Adrenal gland (tissue), 9 donors: ENCODE measurements at regions not wholly inside any gene's neighbourhood (a gene's known extent, or its start where the extent isn't known, plus 50 kb on each side); places are given as distances from the start of the nearest gene placed in this dataset.
"Not testable (repeated sequence)": the region's sequence is repeated elsewhere in the genome, so short reads cannot be mapped to it uniquely, and the experiment has no call there.

Source experiments
- DNase-seq, 7 donors: peaks; one replicate each; pipeline ENCODE4 v3.0.0-alpha.2; 2019 to 2020
- H3K27ac ChIP-seq, 5 donors: fragments of 200-600 bp; sonication (generic) in 4 of 5; 1 replicate in 3 of 5; 2 replicates in 2 of 5; pipeline versions ENCODE4 v1.5.1 to v1.8.0; 2016 to 2020; ENCODE audit warnings: mild to moderate bottlenecking in 1 of 5
- H3K27me3 ChIP-seq: fragments of 200-600 bp; 2 replicates; pipeline ENCODE4 v1.8.0; 2021
- H3K36me3 ChIP-seq, 2 donors: fragments of 200-600 bp; replicated peaks in 1 of 2; 1 replicate in 1 of 2; 2 replicates in 1 of 2; pipeline versions ENCODE4 v1.5.1 to v1.8.0; 2018 to 2022
- H3K4me1 ChIP-seq, 2 donors: fragments of 200-600 bp; replicated peaks in 1 of 2; 1 replicate in 1 of 2; 2 replicates in 1 of 2; pipeline versions ENCODE4 v1.5.1 to v1.8.0; 2018 to 2021
- H3K4me3 ChIP-seq, 4 donors: fragments of 200-600 bp; sonication (generic) in 3 of 4; one replicate each; pipeline ENCODE4 v1.5.1; 2016 to 2018
- H3K9me3 ChIP-seq, 3 donors: fragments of 200-600 bp; sonication (generic) in 1 of 3; replicated peaks in 1 of 3; 1 replicate in 2 of 3; 2 replicates in 1 of 3; pipeline versions ENCODE4 v1.5.1 to v1.8.0; 2016 to 2021
- POLR2A ChIP-seq, 2 donors: fragments of 450-650 bp; IDR thresholded peaks; one replicate each; pipeline ENCODE4 v1.6.1; 2017; ENCODE audit warnings: antibody characterized with exemption in 2 of 2, mild to moderate bottlenecking in 2 of 2, moderate library complexity in 1 of 2
- WGBS, 4 donors: extraction: QIAGEN DNeasy Blood & Tissue Kit in 2 of 4; methylation state at CpG; one replicate each; pipeline versions ENCODE4 v1.1.5 to v1.1.7; 2013 to 2017; 5-methylcytosine and 5-hydroxymethylcytosine counted together
- intact Hi-C, 2 donors: fragments of 100-400 bp; cut with DNase I; formaldehyde crosslinking; loops; one replicate each; pipeline versions ENCODE4 v1.14.1 to v1.15.0; 2022 to 2023
- TF ChIP-seq, protein P1 (sequence below), 6 experiments: fragments of 450-650 bp in 4 of 6; fragments of 200-600 bp in 2 of 6; sonication (generic) in 1 of 6; IDR thresholded peaks; 1 replicate in 5 of 6; 2 replicates in 1 of 6; pipeline versions ENCODE4 v1.5.1 to v1.8.0; 2016 to 2021; ENCODE audit warnings: antibody characterized with exemption in 6 of 6, mild to moderate bottlenecking in 2 of 6, moderate library complexity in 1 of 6
- donor health status: healthy with polysubstance abuse.
- donor health status: Bipolar disorder and iron deficiency.
- donor health status: DM: yes; HTN: yes; CAD: no.
- donor health status: DM: no; HTN: no; CAD: no.
- donor health status: DM: no; HTN: no; CAD: no.

GRCh38 chr2:95687852-95688251 is 96.1 kb downstream of the TRIM43 start:
- H3K4me3 ChIP-seq, H3K9me3 ChIP-seq, H3K27me3 ChIP-seq, H3K36me3 ChIP-seq, intact Hi-C loops: not testable (repeated sequence)
- TF ChIP-seq, protein P1, sequence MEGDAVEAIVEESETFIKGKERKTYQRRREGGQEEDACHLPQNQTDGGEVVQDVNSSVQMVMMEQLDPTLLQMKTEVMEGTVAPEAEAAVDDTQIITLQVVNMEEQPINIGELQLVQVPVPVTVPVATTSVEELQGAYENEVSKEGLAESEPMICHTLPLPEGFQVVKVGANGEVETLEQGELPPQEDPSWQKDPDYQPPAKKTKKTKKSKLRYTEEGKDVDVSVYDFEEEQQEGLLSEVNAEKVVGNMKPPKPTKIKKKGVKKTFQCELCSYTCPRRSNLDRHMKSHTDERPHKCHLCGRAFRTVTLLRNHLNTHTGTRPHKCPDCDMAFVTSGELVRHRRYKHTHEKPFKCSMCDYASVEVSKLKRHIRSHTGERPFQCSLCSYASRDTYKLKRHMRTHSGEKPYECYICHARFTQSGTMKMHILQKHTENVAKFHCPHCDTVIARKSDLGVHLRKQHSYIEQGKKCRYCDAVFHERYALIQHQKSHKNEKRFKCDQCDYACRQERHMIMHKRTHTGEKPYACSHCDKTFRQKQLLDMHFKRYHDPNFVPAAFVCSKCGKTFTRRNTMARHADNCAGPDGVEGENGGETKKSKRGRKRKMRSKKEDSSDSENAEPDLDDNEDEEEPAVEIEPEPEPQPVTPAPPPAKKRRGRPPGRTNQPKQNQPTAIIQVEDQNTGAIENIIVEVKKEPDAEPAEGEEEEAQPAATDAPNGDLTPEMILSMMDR (IDR thresholded peaks at IDR 0.05) = peak in 1 of 6 experiments; percentile 4
- H3K27ac ChIP-seq = peak overlapping the region in 4 of 5 donors; percentile 8 to 85 (median 74)
- peak in 4 of 7 donors; percentile 39 to 70 (median 62) for DNase-seq
- peaks cover 0 to 12% of the 10 kb centered on the region in 2 donors for H3K4me1 ChIP-seq
- WGBS, 4 donors = 28 to 48% (median 40%) methylated on average over 1 to 2 of the region's 2 CpGs

DNA sequence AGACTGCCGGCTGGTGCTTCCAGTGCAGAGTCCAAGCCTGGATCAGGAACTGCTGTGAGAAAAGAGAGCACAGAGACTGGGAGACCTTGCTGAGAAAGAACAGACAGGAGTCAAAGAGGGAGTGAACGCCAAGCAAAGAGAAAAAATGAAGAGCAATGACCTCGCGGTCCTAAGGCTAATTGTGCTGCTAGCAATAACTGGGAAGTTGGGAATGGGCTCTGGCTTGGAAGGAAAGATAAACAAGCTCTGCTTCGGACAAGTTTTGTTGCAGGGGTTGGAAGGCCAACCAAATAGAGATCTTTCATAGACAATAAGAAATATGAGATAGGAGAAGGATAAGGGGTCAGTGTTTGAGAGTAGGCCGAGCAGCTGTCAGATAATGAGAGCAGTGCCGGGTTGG is 99.4 kb downstream of the TRIM43 start:
- H3K4me3 ChIP-seq, H3K36me3 ChIP-seq, DNase-seq, intact Hi-C loops, H3K4me1 ChIP-seq, H3K27ac ChIP-seq, H3K9me3 ChIP-seq, H3K27me3 ChIP-seq: not testable (repeated sequence)
- 71 to 78% (median 76%) methylated on average over 7 of the region's 7 CpGs for WGBS, 4 donors

- H3K4me3 ChIP-seq, H3K9me3 ChIP-seq, DNase-seq, H3K4me1 ChIP-seq, H3K36me3 ChIP-seq, H3K27ac ChIP-seq, H3K27me3 ChIP-seq, intact Hi-C loops: not testable (repeated sequence)
- 84 to 88% (median 85%) methylated on average over 7 of the region's 7 CpGs for WGBS, 4 donors
Observed at GRCh38 chr2:95693071-95693846, 101.5 kb downstream of the TRIM43 start.

- H3K9me3 ChIP-seq = no peaks in the 10 kb centered on the region
- H3K27me3 ChIP-seq = no peaks in the 10 kb centered on the region
- peak in 6 of 7 donors; percentile 43 to 82 (median 68) for DNase-seq
- H3K36me3 ChIP-seq = no peaks in the 10 kb centered on the region
- H3K4me1 ChIP-seq = no peaks in the 10 kb centered on the region
- H3K27ac ChIP-seq = no peak overlapping the region
- no peak overlapping the region for H3K4me3 ChIP-seq
- 34 to 70% (median 55%) methylated on average over 4 of the region's 4 CpGs for WGBS, 4 donors
- intact Hi-C loops = no loop called here
- TF ChIP-seq, protein P1 (IDR thresholded peaks at IDR 0.05) = no peak
- TF ChIP-seq POLR2A (IDR thresholded peaks at IDR 0.05) = no peak
Observed at GRCh38 chr2:95695613-95696012, 103.8 kb downstream of the TRIM43 start.

- H3K27ac ChIP-seq = no peak overlapping the region
- intact Hi-C loops = no loop called here
- no peak for TF ChIP-seq POLR2A (IDR thresholded peaks at IDR 0.05)
- TF ChIP-seq, protein P1 (IDR thresholded peaks at IDR 0.05) = no peak
- no peaks in the 10 kb centered on the region for H3K9me3 ChIP-seq
- no peak for DNase-seq
- no peak overlapping the region for H3K4me3 ChIP-seq
- 81 to 92% (median 82%) methylated on average over 4 of the region's 4 CpGs for WGBS, 4 donors
- no peaks in the 10 kb centered on the region for H3K36me3 ChIP-seq
- no peaks in the 10 kb centered on the region for H3K4me1 ChIP-seq
- H3K27me3 ChIP-seq = no peaks in the 10 kb centered on the region
Observed at GRCh38 chr2:95698146-95698545, 106.3 kb downstream of the TRIM43 start.

- 66 to 79% (median 76%) methylated on average over 5 of the region's 5 CpGs for WGBS, 4 donors
- not testable (repeated sequence) for H3K9me3 ChIP-seq
Observed at GRCh38 chr2:95699201-95700184, 107.7 kb downstream of the TRIM43 start.

More at GRCh38 chr2:95699201-95700184, 107.7 kb downstream of the TRIM43 start:
- H3K27me3 ChIP-seq, intact Hi-C loops, DNase-seq, H3K27ac ChIP-seq, H3K4me1 ChIP-seq, H3K36me3 ChIP-seq, H3K4me3 ChIP-seq: not testable (repeated sequence)
